ENCODE measurements at regions not wholly inside any gene's neighbourhood (a gene's known extent, or its start where the extent isn't known, plus 50 kb on each side); places are given as distances from the start of the nearest gene placed in this dataset.

GRCh38 chr16:73845238-73846006 lies 451.2 kb upstream of the PSMD7 start:
- TF ChIP-seq, protein P1, sequence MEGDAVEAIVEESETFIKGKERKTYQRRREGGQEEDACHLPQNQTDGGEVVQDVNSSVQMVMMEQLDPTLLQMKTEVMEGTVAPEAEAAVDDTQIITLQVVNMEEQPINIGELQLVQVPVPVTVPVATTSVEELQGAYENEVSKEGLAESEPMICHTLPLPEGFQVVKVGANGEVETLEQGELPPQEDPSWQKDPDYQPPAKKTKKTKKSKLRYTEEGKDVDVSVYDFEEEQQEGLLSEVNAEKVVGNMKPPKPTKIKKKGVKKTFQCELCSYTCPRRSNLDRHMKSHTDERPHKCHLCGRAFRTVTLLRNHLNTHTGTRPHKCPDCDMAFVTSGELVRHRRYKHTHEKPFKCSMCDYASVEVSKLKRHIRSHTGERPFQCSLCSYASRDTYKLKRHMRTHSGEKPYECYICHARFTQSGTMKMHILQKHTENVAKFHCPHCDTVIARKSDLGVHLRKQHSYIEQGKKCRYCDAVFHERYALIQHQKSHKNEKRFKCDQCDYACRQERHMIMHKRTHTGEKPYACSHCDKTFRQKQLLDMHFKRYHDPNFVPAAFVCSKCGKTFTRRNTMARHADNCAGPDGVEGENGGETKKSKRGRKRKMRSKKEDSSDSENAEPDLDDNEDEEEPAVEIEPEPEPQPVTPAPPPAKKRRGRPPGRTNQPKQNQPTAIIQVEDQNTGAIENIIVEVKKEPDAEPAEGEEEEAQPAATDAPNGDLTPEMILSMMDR (conservative IDR thresholded peaks at IDR 0.05): no peak
- no peak for TF ChIP-seq ZFX (IDR thresholded peaks at IDR 0.05)
- H3K27ac ChIP-seq: no peak overlapping the region

DNA sequence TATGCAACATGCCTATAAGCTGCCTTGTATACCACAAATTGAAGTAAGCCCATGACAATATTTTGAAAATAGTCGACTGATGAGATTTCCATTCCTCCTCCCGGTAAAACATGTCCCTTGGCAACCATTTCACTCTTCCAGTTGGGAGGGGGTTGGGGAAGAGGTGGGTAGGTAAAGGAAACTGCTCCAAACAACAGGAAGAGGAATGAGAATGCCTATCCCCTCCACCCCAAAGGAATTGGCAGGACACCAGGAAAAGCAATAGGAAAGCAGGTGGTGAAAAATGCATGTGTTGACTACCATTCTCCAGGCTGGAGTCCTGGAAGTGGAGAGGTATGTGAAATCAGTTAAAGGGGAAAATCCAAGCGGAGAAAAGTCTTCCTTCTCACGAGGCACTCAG lies 455.9 kb upstream of the PSMD7 start:
- TF ChIP-seq, protein P1 (conservative IDR thresholded peaks at IDR 0.05): no peak
- TF ChIP-seq ZFX (IDR thresholded peaks at IDR 0.05): no peak

GRCh38 chr16:73831220-73831619 lies 465.4 kb upstream of the PSMD7 start:
- no peak for TF ChIP-seq ZFX (IDR thresholded peaks at IDR 0.05)
- TF ChIP-seq, protein P1 (conservative IDR thresholded peaks at IDR 0.05): no peak
- no peak overlapping the region for H3K27ac ChIP-seq

More for the DNA sequence above, 455.9 kb upstream of the PSMD7 start:
- no peak overlapping the region for H3K27ac ChIP-seq

GRCh38 chr16:73823205-73823849 lies 473.3 kb upstream of the PSMD7 start:
- no peak for TF ChIP-seq ZFX (IDR thresholded peaks at IDR 0.05)
- TF ChIP-seq, protein P1 (conservative IDR thresholded peaks at IDR 0.05): no peak
- H3K27ac ChIP-seq: no peak overlapping the region

GRCh38 chr16:73817526-73818324 lies 478.9 kb upstream of the PSMD7 start:
- TF ChIP-seq, protein P1 (conservative IDR thresholded peaks at IDR 0.05): no peak
- TF ChIP-seq ZFX (IDR thresholded peaks at IDR 0.05): no peak
- H3K27ac ChIP-seq: no peak overlapping the region

DNA sequence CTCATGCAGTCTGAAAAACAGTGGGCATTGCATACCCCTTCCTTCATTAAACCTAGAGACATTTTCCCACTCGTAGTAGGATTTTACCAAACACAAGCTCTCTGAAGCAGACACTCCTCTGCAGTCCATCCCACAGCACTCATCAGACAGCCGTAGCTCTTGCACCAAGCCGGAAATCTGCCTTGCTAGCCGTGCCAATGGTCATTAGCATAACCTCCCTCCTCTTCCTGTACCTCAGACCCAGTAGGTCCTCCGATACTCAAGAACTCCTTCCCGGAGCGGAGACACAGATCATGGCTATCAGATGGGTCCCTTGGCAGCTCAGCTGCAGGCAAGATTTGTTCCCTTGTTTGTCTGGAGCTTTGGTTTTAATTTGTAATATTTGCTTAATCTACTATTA lies 483.1 kb upstream of the PSMD7 start:
- H3K27ac ChIP-seq: no peak overlapping the region
- TF ChIP-seq, protein P1 (conservative IDR thresholded peaks at IDR 0.05): no peak
- TF ChIP-seq ZFX (IDR thresholded peaks at IDR 0.05): no peak

- no peak overlapping the region for H3K27ac ChIP-seq
- TF ChIP-seq ZFX (IDR thresholded peaks at IDR 0.05): no peak
- TF ChIP-seq, protein P1 (conservative IDR thresholded peaks at IDR 0.05): no peak
Observed at GRCh38 chr16:73804456-73804855, 492.2 kb upstream of the PSMD7 start.

All from C4-2B (cell line).